IMR-90 (cell line): ENCODE measurements at regions not wholly inside any gene's neighbourhood (a gene's known extent, or its start where the extent isn't known, plus 50 kb on each side); places are given as distances from the start of the nearest gene placed in this dataset.

Experiments
- ATAC-seq: fragments of 200-7000 bp; cut with Tn5 transposase; 2 replicates; pipeline ENCODE4 v1.9.1; 2020; ENCODE audit warnings: low read depth, mild to moderate bottlenecking, moderate library complexity
- BruUV-seq: library from RNA; stranded (reverse); fragments of 400-500 nt; replicated peaks from 2 replicates; lab custom pipeline; 2021; lab: Mats Ljungman, UMichigan
- CTCF ChIA-PET: fragments of 300-600 bp; formaldehyde crosslinking; extraction: SDS; loops from one replicate; lab custom pipeline; 2021; ENCODE audit warnings: antibody characterized with exemption; lab: Yijun Ruan, JAX
- POLR2A ChIA-PET: fragments of 300-600 bp; sonication (Branson Sonifier 250); formaldehyde crosslinking; loops from one replicate; lab custom pipeline; 2022; ENCODE audit warnings: antibody characterized with exemption; ENCODE audit not compliant: unreplicated experiment; lab: Charles Lee
- DNase-seq: peaks from one replicate; pipeline ENCODE4 v3.0.0; 2013
- H2AFZ ChIP-seq: replicated peaks from 2 replicates; pipeline ENCODE3; 2013; ENCODE audit warnings: low read length, mild to moderate bottlenecking; ENCODE audit not compliant: poor library complexity
- H2AK5ac ChIP-seq: 2 replicates; pipeline ENCODE4 v1.6.1; 2013; ENCODE audit warnings: low read depth, low read length, inconsistent platforms
- H2AK9ac ChIP-seq: replicated peaks from 2 replicates; pipeline ENCODE3; 2013; ENCODE audit warnings: mild to moderate bottlenecking, low read depth, low read length, moderate library complexity; ENCODE audit not compliant: poor library complexity
- H2BK120ac ChIP-seq: 2 replicates; pipeline ENCODE4 v1.6.1; 2013; ENCODE audit warnings: low read depth, low read length, inconsistent platforms
- H2BK15ac ChIP-seq: 3 replicates; pipeline ENCODE4 v1.6.1; 2013; ENCODE audit warnings: low read depth, low read length, inconsistent platforms
- H2BK20ac ChIP-seq: 2 replicates; pipeline ENCODE4 v1.6.1; 2013; ENCODE audit warnings: low read depth, mild to moderate bottlenecking, inconsistent platforms, low read length, moderate library complexity
- H2BK5ac ChIP-seq: 2 replicates; pipeline ENCODE4 v1.6.1; 2013; ENCODE audit warnings: mild to moderate bottlenecking, low read depth, low read length, inconsistent platforms; ENCODE audit not compliant: poor library complexity, severe bottlenecking
- H3K14ac ChIP-seq: replicated peaks from 2 replicates; pipeline ENCODE4 v1.6.1; 2013; ENCODE audit warnings: low read depth, low read length, inconsistent platforms
- H3K18ac ChIP-seq: 2 replicates; pipeline ENCODE4 v1.6.1; 2013; ENCODE audit warnings: low read depth, low read length, control low read depth
- H3K23ac ChIP-seq: 2 replicates; pipeline ENCODE4 v1.6.1; 2013; ENCODE audit warnings: low read depth, low read length, inconsistent platforms
- H3K27ac ChIP-seq: 2 replicates; pipeline ENCODE4 v1.5.1; 2013; ENCODE audit warnings: mild to moderate bottlenecking, control low read depth, low read length; ENCODE audit not compliant: insufficient read depth
- H3K27me3 ChIP-seq: 2 replicates; pipeline ENCODE4 v1.6.1; 2013; ENCODE audit warnings: low read length; ENCODE audit not compliant: control insufficient read depth, insufficient read depth
- H3K36me3 ChIP-seq: 2 replicates; pipeline ENCODE4 v1.6.1; 2013; ENCODE audit warnings: low read length, mixed read lengths; ENCODE audit not compliant: control insufficient read depth, insufficient read depth
- H3K4ac ChIP-seq: 2 replicates; pipeline ENCODE4 v1.6.1; 2013; ENCODE audit warnings: low read depth, low read length, inconsistent platforms
- H3K4me1 ChIP-seq: 2 replicates; pipeline ENCODE4 v1.6.1; 2013; ENCODE audit warnings: low read length, mixed read lengths; ENCODE audit not compliant: control insufficient read depth, insufficient read depth
- H3K4me2 ChIP-seq: 2 replicates; pipeline ENCODE4 v1.6.1; 2013; ENCODE audit warnings: low read depth, mild to moderate bottlenecking, control low read depth, low read length, moderate library complexity
- H3K4me3 ChIP-seq: 2 replicates; pipeline ENCODE4 v1.5.1; 2013; ENCODE audit warnings: low read depth, mild to moderate bottlenecking, control low read depth, low read length, moderate library complexity; ENCODE audit not compliant: insufficient read depth
- H3K56ac ChIP-seq: 2 replicates; pipeline ENCODE4 v1.6.1; 2013; ENCODE audit warnings: low read length, inconsistent platforms; ENCODE audit not compliant: insufficient read depth; ENCODE audit errors: extremely low read depth
- H3K79me1 ChIP-seq, 2 experiments: 2 replicates each; pipeline ENCODE4 v1.6.1; 2013; ENCODE audit warnings: low read length in 2 of 2, inconsistent platforms in 1 of 2, low read depth in 1 of 2
- H3K9ac ChIP-seq: 2 replicates; pipeline ENCODE4 v1.6.1; 2013; ENCODE audit warnings: low read depth, low read length, control low read depth
- H3K9me1 ChIP-seq: 2 replicates; pipeline ENCODE4 v1.6.1; 2013; ENCODE audit warnings: low read length, inconsistent platforms; ENCODE audit not compliant: insufficient read depth
- H3K9me3 ChIP-seq: 2 replicates; pipeline ENCODE4 v1.6.1; 2013; ENCODE audit warnings: low read length; ENCODE audit not compliant: control insufficient read depth, insufficient read depth
- H4K20me1 ChIP-seq: 2 replicates; pipeline ENCODE4 v1.6.1; 2013; ENCODE audit warnings: low read length, inconsistent platforms; ENCODE audit not compliant: insufficient read depth
- H4K5ac ChIP-seq: 2 replicates; pipeline ENCODE4 v1.6.1; 2013; ENCODE audit warnings: mild to moderate bottlenecking, low read depth, low read length, control low read depth
- H4K8ac ChIP-seq, 2 experiments: 2 replicates each; pipeline ENCODE4 v1.6.1; 2013; ENCODE audit warnings: low read depth in 2 of 2, low read length in 2 of 2, control low read depth in 1 of 2, inconsistent platforms in 1 of 2
- H4K91ac ChIP-seq: 2 replicates; pipeline ENCODE4 v1.6.1; 2013; ENCODE audit warnings: low read depth, low read length, inconsistent platforms; ENCODE audit not compliant: insufficient read depth
- BHLHE40 ChIP-seq: fragments of 150-350 bp; IDR thresholded peaks from 2 replicates; pipeline ENCODE4 v1.6.1; 2016; ENCODE audit warnings: mild to moderate bottlenecking, low read depth, low read length
- CEBPB ChIP-seq: IDR thresholded peaks from 2 replicates; pipeline ENCODE4 v1.6.1; 2012; ENCODE audit warnings: low read depth, low read length, improper control_type of control experiment
- CHD1 ChIP-seq: IDR thresholded peaks from 2 replicates; pipeline ENCODE4 v1.6.1; 2012; ENCODE audit warnings: low read depth, low read length, improper control_type of control experiment
- FOS ChIP-seq: fragments of 150-350 bp; IDR thresholded peaks from 2 replicates; pipeline ENCODE4 v1.6.1; 2016; ENCODE audit warnings: low read depth, low read length
- RAD21 ChIP-seq: IDR thresholded peaks from 2 replicates; pipeline ENCODE4 v1.6.1; 2012; ENCODE audit warnings: low read length, improper control_type of control experiment
- WGBS, 2 experiments: methylation state at CpG; one replicate each; pipeline versions ENCODE4 v1.1.5 to v1.1.7; 2013; ENCODE audit warnings: missing lambda C conversion rate in 2 of 2; ENCODE audit not compliant: insufficient read length in 1 of 2; ENCODE audit errors: extremely low coverage in 2 of 2; 5-methylcytosine and 5-hydroxymethylcytosine counted together
- dilution Hi-C: fragments of 300-500 bp; cut with HindIII; formaldehyde crosslinking; loops from one replicate; pipeline ENCODE4 v1.14.3; 2018; ENCODE audit warnings: low sequenced_read_pairs; ENCODE audit not compliant: unreplicated experiment
- in situ Hi-C: fragments of 300-500 bp; cut with MboI; formaldehyde crosslinking; loops from 3 replicates; pipeline ENCODE4 v1.14.3; 2019; ENCODE audit warnings: low sequenced_read_pairs, inconsistent platforms, mixed read lengths
- intact Hi-C: fragments of 100-400 bp; cut with micrococcal nuclease; formaldehyde crosslinking; loops from 2 replicates; pipeline ENCODE4 v1.10.0; 2022
- TF ChIP-seq, protein P1 (sequence below): fragments of 150-350 bp; IDR thresholded peaks from 2 replicates; pipeline ENCODE4 v1.6.1; 2017; ENCODE audit warnings: mild to moderate bottlenecking, antibody characterized with exemption, low read length, low read depth

- H4K91ac ChIP-seq: no peak overlapping the region
- dilution Hi-C loops: no loop called here
- ChIA-PET CTCF (no interaction called here), POLR2A (no interaction called here)
- H3K79me1 ChIP-seq: no peaks in the 10 kb centered on the region
- no peak overlapping the region for H2BK15ac ChIP-seq
- no peak overlapping the region for H3K4ac ChIP-seq
- H3K9me1 ChIP-seq: no peaks in the 10 kb centered on the region
- H2BK5ac ChIP-seq: no peak overlapping the region
- H2AFZ ChIP-seq: no peak overlapping the region
- H3K27me3 ChIP-seq: no peaks in the 10 kb centered on the region
- H2AK9ac ChIP-seq: no peak overlapping the region
- intact Hi-C loops: loop anchor here (1.0 kb wide), 1 partner anchor 14 kb away; no protein-coding TSS in a partner anchor
- no peak overlapping the region for H3K9ac ChIP-seq
- H3K14ac ChIP-seq: no peak overlapping the region
- no peaks in the 10 kb centered on the region for H3K36me3 ChIP-seq
- no peak overlapping the region for H3K18ac ChIP-seq
- no peaks in the 10 kb centered on the region for H4K20me1 ChIP-seq
- no peaks in the 10 kb centered on the region for H3K4me1 ChIP-seq
- ATAC-seq: no peak
- H2BK20ac ChIP-seq: no peak overlapping the region
- no peak for DNase-seq
- H2BK120ac ChIP-seq: no peak overlapping the region
- no peak overlapping the region for H3K4me2 ChIP-seq
- no peak overlapping the region for H3K27ac ChIP-seq
- no peak overlapping the region for H4K5ac ChIP-seq
- no peak overlapping the region for H2AK5ac ChIP-seq
- H3K9me3 ChIP-seq: no peaks in the 10 kb centered on the region
- no peak overlapping the region for H4K8ac ChIP-seq
- H3K23ac ChIP-seq: no peak overlapping the region
- H3K56ac ChIP-seq: no peak overlapping the region
- TF ChIP-seq, protein P1, sequence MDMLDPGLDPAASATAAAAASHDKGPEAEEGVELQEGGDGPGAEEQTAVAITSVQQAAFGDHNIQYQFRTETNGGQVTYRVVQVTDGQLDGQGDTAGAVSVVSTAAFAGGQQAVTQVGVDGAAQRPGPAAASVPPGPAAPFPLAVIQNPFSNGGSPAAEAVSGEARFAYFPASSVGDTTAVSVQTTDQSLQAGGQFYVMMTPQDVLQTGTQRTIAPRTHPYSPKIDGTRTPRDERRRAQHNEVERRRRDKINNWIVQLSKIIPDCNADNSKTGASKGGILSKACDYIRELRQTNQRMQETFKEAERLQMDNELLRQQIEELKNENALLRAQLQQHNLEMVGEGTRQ: no peak
- TF ChIP-seq CEBPB: no peak
- TF ChIP-seq RAD21: no peak
- no peak for TF ChIP-seq CHD1
- TF ChIP-seq BHLHE40: no peak
- no peak for TF ChIP-seq FOS
- in situ Hi-C loops: no loop called here
- BruUV-seq: no TSS peak
- no peak overlapping the region for H3K4me3 ChIP-seq
- no CpG with 5 or more reads among the region's 2 CpGs for WGBS, 2 experiments
Measured at GRCh38 chr5:130260481-130260880, 356.2 kb downstream of the CHSY3 start.
